ENCODE measurements at regions not wholly inside any gene's neighbourhood (a gene's known extent, or its start where the extent isn't known, plus 50 kb on each side); places are given as distances from the start of the nearest gene placed in this dataset.
"Not testable (repeated sequence)": the region's sequence is repeated elsewhere in the genome, so short reads cannot be mapped to it uniquely, and the experiment has no call there.

DNA sequence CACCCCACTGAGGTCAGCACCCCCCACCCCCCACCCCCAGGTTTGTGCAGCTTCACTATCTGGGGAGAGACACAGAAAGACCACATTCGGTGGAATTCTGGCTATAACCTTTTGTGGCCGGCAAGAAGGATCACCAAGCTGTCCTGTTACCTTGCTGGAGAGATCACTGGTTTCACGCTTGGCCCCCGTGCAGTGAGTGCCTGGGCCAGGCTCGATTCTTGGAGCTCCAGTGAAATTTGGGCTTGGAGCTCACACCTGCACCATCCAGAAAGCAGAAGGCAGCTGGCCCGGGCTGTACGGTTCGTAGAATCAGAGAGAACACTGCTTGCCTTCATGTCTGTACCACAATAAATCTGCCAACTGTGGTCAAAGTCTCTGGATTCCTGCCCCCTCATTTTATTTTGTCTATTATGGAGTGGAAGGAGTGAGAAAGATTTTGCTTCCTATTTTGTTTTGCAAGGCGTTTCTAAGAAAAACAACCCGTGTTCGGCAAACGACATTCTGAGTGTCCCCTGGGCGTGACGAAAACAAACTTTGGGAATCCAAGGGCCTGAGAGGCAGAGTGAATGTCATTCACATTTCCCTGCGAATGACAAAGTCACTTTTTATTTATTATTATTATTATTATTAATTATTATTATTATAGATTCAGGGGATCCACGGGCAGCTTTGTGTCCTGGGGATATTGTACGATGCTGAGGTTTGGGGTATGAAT lies 2845.2 kb downstream of the RPIA start:
- H3K9me3 ChIP-seq (ENCODE audit: control insufficient read depth, insufficient read depth, low read depth, low read length); H3K36me3 ChIP-seq (ENCODE audit: control insufficient read depth in 2 of 2, insufficient read depth in 1 of 2, low read length in 2 of 2); H3K27ac ChIP-seq (ENCODE audit: extremely low read depth, low read depth, low read length); H3K4me3 ChIP-seq (ENCODE audit: low read depth, low read length); H3K4me1 ChIP-seq (ENCODE audit: control insufficient read depth, insufficient read depth, low read length); CTCF ChIA-PET; POLR2A ChIA-PET: not testable (repeated sequence)

DNA sequence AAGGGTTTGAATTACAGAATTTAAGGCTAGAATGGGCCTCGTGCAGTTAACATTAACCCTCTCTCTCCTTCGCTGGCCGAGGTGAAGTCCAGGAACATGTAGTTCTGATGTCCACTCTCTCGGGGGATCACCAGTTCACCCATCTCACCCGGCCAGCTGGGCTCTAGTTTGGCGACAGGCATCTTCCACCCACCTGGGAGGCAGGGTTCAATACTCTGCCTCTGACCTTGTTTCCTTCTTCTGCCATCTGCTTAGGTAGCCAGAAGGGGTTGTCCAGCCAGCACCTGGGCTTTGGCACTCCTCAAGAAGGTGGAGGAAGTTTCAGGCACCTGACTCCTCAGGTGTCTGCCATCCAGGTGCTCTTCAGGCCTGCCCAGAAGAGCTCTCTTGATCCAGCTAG lies 2857.8 kb downstream of the RPIA start:
- POLR2A ChIA-PET; H3K4me1 ChIP-seq (ENCODE audit: control insufficient read depth, insufficient read depth, low read length); H3K4me3 ChIP-seq (ENCODE audit: low read depth, low read length); H3K9me3 ChIP-seq (ENCODE audit: control insufficient read depth, insufficient read depth, low read depth, low read length); H3K27ac ChIP-seq (ENCODE audit: extremely low read depth, low read depth, low read length); CTCF ChIA-PET; H3K36me3 ChIP-seq (ENCODE audit: control insufficient read depth in 2 of 2, insufficient read depth in 1 of 2, low read length in 2 of 2): not testable (repeated sequence)

DNA sequence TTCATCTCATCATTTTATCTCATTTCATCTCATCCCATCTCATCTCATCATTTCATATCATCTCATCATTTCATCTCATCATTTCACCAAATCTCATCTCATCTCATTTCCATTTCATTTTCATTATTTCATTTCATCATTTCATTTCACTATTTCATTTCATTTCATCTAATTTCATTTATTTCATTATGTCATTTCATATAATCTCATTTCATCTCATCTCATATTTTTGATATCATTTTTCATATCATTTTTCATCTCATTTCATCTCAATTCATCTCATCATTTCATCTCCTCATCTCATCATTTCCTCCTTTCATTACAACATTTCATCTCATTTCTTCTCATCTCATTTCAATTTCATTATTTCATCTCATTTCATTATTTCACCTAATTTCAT lies 2866.8 kb downstream of the RPIA start:
- H3K4me1 ChIP-seq (ENCODE audit: control insufficient read depth, insufficient read depth, low read length); POLR2A ChIA-PET; H3K9me3 ChIP-seq (ENCODE audit: control insufficient read depth, insufficient read depth, low read depth, low read length); H3K27ac ChIP-seq (ENCODE audit: extremely low read depth, low read depth, low read length); H3K4me3 ChIP-seq (ENCODE audit: low read depth, low read length); H3K36me3 ChIP-seq (ENCODE audit: control insufficient read depth in 2 of 2, insufficient read depth in 1 of 2, low read length in 2 of 2); CTCF ChIA-PET: not testable (repeated sequence)
- TF ChIP-seq PRDM1 (tag by site-specific recombination; IDR thresholded peaks at IDR 0.05), result peak; percentile 61; the same call in 1 of the 2 replicates

DNA sequence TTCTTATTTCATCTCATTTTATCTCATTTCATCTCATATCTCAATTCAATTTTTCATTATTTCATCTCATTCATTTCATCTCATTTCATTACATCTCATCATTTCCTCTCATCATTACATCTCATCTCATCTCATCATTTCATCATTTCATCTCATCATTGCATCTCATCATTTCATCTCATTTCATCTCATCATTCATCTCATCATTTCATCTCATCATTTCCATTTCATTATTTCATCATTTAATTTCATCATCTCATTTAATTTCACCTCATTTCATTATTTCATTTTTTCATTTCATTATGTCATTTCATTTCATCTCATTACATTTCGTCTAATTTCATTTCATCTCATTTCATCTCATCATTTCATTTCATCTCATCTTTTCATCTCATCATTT lies 2867.8 kb downstream of the RPIA start:
- POLR2A ChIA-PET; H3K36me3 ChIP-seq (ENCODE audit: control insufficient read depth in 2 of 2, insufficient read depth in 1 of 2, low read length in 2 of 2); CTCF ChIA-PET; H3K27ac ChIP-seq (ENCODE audit: extremely low read depth, low read depth, low read length); H3K9me3 ChIP-seq (ENCODE audit: control insufficient read depth, insufficient read depth, low read depth, low read length); H3K4me1 ChIP-seq (ENCODE audit: control insufficient read depth, insufficient read depth, low read length); H3K4me3 ChIP-seq (ENCODE audit: low read depth, low read length): not testable (repeated sequence)
- TF ChIP-seq, protein P1, sequence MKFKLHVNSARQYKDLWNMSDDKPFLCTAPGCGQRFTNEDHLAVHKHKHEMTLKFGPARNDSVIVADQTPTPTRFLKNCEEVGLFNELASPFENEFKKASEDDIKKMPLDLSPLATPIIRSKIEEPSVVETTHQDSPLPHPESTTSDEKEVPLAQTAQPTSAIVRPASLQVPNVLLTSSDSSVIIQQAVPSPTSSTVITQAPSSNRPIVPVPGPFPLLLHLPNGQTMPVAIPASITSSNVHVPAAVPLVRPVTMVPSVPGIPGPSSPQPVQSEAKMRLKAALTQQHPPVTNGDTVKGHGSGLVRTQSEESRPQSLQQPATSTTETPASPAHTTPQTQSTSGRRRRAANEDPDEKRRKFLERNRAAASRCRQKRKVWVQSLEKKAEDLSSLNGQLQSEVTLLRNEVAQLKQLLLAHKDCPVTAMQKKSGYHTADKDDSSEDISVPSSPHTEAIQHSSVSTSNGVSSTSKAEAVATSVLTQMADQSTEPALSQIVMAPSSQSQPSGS (tag by site-specific recombination; IDR thresholded peaks at IDR 0.05; ENCODE audit: low read depth), result peak; percentile 76

DNA sequence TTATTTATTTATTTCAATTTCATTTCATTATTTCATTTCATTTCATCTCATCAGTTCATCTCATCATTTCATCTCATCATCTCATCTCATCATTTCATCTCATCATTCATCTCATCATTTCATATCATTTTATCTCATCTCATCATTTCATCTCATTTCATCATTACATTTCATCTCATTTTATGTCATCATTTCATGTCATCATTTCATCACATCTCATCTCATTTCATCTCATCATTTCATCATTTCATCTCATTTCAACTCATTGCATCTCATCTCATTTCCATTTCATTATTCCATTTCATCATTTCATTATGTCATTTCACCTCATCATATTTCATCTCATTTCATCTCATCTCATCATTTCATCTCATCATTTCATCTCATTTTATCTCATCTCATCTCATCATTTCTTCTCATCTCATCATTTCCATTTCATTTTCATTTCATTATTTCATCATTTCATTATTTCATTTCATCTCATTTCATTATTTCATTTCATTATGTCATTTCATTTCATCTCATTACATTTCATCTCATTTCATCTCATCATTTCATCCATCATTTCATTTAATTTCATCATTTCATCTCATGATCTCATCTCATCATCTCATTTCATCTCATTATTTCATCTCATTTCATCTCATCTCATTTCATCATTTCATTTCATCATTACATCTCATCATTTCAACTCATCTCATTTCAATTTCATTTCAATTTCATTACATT lies 2868.6 kb downstream of the RPIA start:
- H3K27ac ChIP-seq (ENCODE audit: extremely low read depth, low read depth, low read length); CTCF ChIA-PET; H3K9me3 ChIP-seq (ENCODE audit: control insufficient read depth, insufficient read depth, low read depth, low read length); H3K4me1 ChIP-seq (ENCODE audit: control insufficient read depth, insufficient read depth, low read length); H3K36me3 ChIP-seq (ENCODE audit: control insufficient read depth in 2 of 2, insufficient read depth in 1 of 2, low read length in 2 of 2); H3K4me3 ChIP-seq (ENCODE audit: low read depth, low read length); POLR2A ChIA-PET: not testable (repeated sequence)
- TF ChIP-seq, protein P1 (tag by site-specific recombination; IDR thresholded peaks at IDR 0.05; ENCODE audit: low read depth), result peak; percentile 85

DNA sequence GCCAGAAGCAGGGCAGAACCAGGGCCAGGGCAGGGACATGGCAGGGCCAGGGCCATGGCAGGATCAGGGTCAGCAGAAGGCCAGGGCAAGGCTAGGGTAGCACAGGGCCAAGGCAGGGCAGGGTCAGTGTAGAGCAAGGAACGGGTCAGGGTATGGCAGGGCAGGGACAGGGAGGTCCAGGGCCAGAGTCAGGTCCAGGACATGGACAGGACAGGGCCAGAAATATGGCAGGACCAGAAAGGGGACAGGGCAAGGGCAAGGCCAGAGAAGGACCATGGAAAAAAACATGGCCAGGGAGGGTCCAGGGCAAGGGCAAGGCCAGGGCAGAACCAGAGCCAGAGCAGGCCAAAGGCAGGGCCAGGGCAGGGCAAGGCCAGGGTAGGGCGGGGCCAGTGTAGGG lies 2870.7 kb downstream of the RPIA start:
- H3K9me3 ChIP-seq (ENCODE audit: control insufficient read depth, insufficient read depth, low read depth, low read length); H3K36me3 ChIP-seq (ENCODE audit: control insufficient read depth in 2 of 2, insufficient read depth in 1 of 2, low read length in 2 of 2); H3K4me1 ChIP-seq (ENCODE audit: control insufficient read depth, insufficient read depth, low read length); H3K27ac ChIP-seq (ENCODE audit: extremely low read depth, low read depth, low read length); H3K4me3 ChIP-seq (ENCODE audit: low read depth, low read length); CTCF ChIA-PET; POLR2A ChIA-PET: not testable (repeated sequence)

DNA sequence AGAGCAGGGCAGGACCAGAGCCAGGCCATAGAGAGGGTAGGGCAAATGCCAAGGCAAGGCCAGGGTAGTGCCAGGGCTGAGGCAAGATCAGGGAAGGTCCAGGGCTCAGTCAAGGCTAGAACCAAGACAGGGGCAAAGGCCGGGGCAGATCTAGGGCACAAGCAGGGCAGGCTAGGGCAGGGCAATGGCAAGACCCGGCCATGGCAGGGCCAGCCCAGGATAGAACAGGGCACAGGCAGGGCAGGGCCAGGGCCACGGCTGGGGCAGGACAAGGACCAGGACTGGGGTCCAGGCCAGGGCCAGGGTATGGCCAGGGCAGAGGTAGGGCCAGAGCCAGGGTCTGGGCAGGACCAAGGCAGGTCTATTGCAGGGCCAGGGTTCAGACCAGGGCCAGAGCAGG lies 2873.2 kb downstream of the RPIA start:
- CTCF ChIA-PET; H3K27ac ChIP-seq (ENCODE audit: extremely low read depth, low read depth, low read length); H3K36me3 ChIP-seq (ENCODE audit: control insufficient read depth in 2 of 2, insufficient read depth in 1 of 2, low read length in 2 of 2); POLR2A ChIA-PET; H3K4me3 ChIP-seq (ENCODE audit: low read depth, low read length); H3K4me1 ChIP-seq (ENCODE audit: control insufficient read depth, insufficient read depth, low read length); H3K9me3 ChIP-seq (ENCODE audit: control insufficient read depth, insufficient read depth, low read depth, low read length): not testable (repeated sequence)

DNA sequence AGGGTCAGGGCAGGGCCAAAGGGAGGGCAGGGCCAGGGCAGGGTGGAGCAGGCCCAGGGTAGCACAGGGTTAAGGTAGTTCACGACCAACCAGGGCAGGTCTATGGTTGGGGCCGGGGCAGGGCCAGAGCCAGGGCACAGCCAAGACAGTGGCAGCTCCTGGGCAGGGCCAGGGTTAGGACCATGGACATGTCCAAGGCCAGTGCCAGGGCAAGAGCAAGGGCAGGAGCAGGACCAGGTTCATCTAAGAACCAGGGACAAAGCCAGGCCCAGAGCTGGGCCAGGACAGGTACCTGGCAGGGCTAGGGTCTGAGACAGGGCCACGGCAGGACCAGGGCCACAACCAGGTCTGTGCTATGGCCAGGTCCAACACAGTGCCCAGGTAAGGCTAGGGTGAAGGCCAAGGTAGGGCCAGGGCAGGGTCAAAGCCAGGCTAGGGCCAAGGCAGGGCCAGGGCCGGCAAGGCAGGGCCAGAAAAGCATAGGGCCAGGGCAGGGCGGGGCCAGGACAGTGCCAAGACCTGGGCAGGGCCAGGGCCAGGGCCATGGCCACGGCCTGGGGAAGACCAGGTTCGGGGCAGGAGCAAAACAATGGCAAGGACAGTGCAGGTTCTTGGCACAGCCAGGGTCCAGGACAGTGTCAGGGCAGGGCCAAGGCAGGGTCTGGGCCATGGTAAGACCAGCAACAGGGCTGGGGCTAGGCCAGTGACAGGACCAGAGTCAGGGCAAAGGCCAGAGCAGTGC lies 2874.4 kb downstream of the RPIA start:
- H3K4me3 ChIP-seq (ENCODE audit: low read depth, low read length); CTCF ChIA-PET; H3K9me3 ChIP-seq (ENCODE audit: control insufficient read depth, insufficient read depth, low read depth, low read length); H3K4me1 ChIP-seq (ENCODE audit: control insufficient read depth, insufficient read depth, low read length); POLR2A ChIA-PET; H3K27ac ChIP-seq (ENCODE audit: extremely low read depth, low read depth, low read length); H3K36me3 ChIP-seq (ENCODE audit: control insufficient read depth in 2 of 2, insufficient read depth in 1 of 2, low read length in 2 of 2): not testable (repeated sequence)

DNA sequence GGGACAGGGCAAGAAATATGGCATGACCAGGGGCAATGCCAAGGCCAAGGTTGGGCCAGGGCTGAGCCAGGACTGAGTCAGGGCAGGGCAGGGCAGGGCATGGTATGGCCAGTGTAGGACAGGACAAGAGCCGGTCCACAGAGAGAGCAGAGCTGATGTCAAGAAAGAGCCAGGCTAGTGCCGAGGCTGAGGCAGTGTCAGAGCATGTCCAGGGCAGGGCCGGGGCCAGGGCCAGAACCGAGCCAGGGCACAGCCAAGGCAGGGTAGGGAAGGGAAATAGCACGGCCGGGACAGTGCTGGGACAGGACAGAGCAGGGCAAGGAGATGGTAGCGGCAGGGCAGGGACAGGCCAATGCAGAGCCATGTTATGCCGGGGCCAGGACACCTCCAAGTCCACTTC lies 2875.1 kb downstream of the RPIA start:
- CTCF ChIA-PET; H3K27ac ChIP-seq (ENCODE audit: extremely low read depth, low read depth, low read length): not testable (repeated sequence)

More for the DNA sequence above, 2875.1 kb downstream of the RPIA start:
- POLR2A ChIA-PET; H3K36me3 ChIP-seq (ENCODE audit: control insufficient read depth in 2 of 2, insufficient read depth in 1 of 2, low read length in 2 of 2); H3K9me3 ChIP-seq (ENCODE audit: control insufficient read depth, insufficient read depth, low read depth, low read length); H3K4me3 ChIP-seq (ENCODE audit: low read depth, low read length); H3K4me1 ChIP-seq (ENCODE audit: control insufficient read depth, insufficient read depth, low read length): not testable (repeated sequence)
